ENCODE measurements at regions not wholly inside any gene's neighbourhood (a gene's known extent, or its start where the extent isn't known, plus 50 kb on each side); places are given as distances from the start of the nearest gene placed in this dataset.

GRCh38 chr3:72212396-72212795 is 427.4 kb upstream of the PROK2 start:
- DNase-seq = no peak
- Mint-ChIP-seq H3K27ac (no peak overlapping the region), H3K4me1 (ENCODE audit: low read depth) (peaks cover 6% of the 10 kb centered on the region), H3K4me3 (no peak overlapping the region), H3K9me3 (no peaks in the 10 kb centered on the region), H3K36me3 (ENCODE audit: low read depth) (no peaks in the 10 kb centered on the region), H3K27me3 (peaks cover 5% of the 10 kb centered on the region)

- no peaks in the 10 kb centered on the region for H3K9me3 Mint-ChIP-seq
- no peak for DNase-seq
- peaks cover 6% of the 10 kb centered on the region for H3K4me1 Mint-ChIP-seq (ENCODE audit: low read depth)
- no peak overlapping the region for H3K27ac Mint-ChIP-seq
- no peaks in the 10 kb centered on the region for H3K36me3 Mint-ChIP-seq (ENCODE audit: low read depth)
- no peaks in the 10 kb centered on the region for H3K27me3 Mint-ChIP-seq
- H3K4me3 Mint-ChIP-seq = no peak overlapping the region
Observed at GRCh38 chr3:72210261-72210660, 425.3 kb upstream of the PROK2 start.

GRCh38 chr3:72205297-72205826 is 420.4 kb upstream of the PROK2 start:
- no peak overlapping the region for H3K4me3 Mint-ChIP-seq
- no peak overlapping the region for H3K27ac Mint-ChIP-seq
- peaks cover 20% of the 10 kb centered on the region for H3K27me3 Mint-ChIP-seq
- H3K9me3 Mint-ChIP-seq = peaks cover 8% of the 10 kb centered on the region
- peaks cover 4% of the 10 kb centered on the region for H3K4me1 Mint-ChIP-seq (ENCODE audit: low read depth)
- no peaks in the 10 kb centered on the region for H3K36me3 Mint-ChIP-seq (ENCODE audit: low read depth)
- DNase-seq = no peak

GRCh38 chr3:72204452-72204851 is 419.5 kb upstream of the PROK2 start:
- DNase-seq = no peak
- H3K27me3 Mint-ChIP-seq = peaks cover 27% of the 10 kb centered on the region

GRCh38 chr3:72203613-72204349 is 418.8 kb upstream of the PROK2 start:
- peaks cover 17% of the 10 kb centered on the region for H3K9me3 Mint-ChIP-seq
- no peaks in the 10 kb centered on the region for H3K36me3 Mint-ChIP-seq (ENCODE audit: low read depth)
- H3K27me3 Mint-ChIP-seq = peaks cover 31% of the 10 kb centered on the region
- DNase-seq = no peak
- no peak overlapping the region for H3K27ac Mint-ChIP-seq
- H3K4me3 Mint-ChIP-seq = no peak overlapping the region
- H3K4me1 Mint-ChIP-seq (ENCODE audit: low read depth) = no peaks in the 10 kb centered on the region

More at GRCh38 chr3:72204452-72204851, 419.5 kb upstream of the PROK2 start:
- Mint-ChIP-seq H3K4me3 (no peak overlapping the region), H3K36me3 (ENCODE audit: low read depth) (no peaks in the 10 kb centered on the region), H3K4me1 (ENCODE audit: low read depth) (no peaks in the 10 kb centered on the region), H3K9me3 (peaks cover 15% of the 10 kb centered on the region), H3K27ac (no peak overlapping the region)

- Mint-ChIP-seq H3K36me3 (ENCODE audit: low read depth) (no peaks in the 10 kb centered on the region), H3K9me3 (peaks cover 17% of the 10 kb centered on the region), H3K27me3 (peaks cover 31% of the 10 kb centered on the region), H3K4me3 (no peak overlapping the region), H3K27ac (no peak overlapping the region), H3K4me1 (ENCODE audit: low read depth) (no peaks in the 10 kb centered on the region)
- DNase-seq = no peak
Observed at GRCh38 chr3:72203105-72203504, 418.2 kb upstream of the PROK2 start.

- no peak overlapping the region for H3K4me3 Mint-ChIP-seq
- peaks cover 37% of the 10 kb centered on the region for H3K27me3 Mint-ChIP-seq
- peaks cover 17% of the 10 kb centered on the region for H3K9me3 Mint-ChIP-seq
- H3K27ac Mint-ChIP-seq = no peak overlapping the region
- no peaks in the 10 kb centered on the region for H3K4me1 Mint-ChIP-seq (ENCODE audit: low read depth)
- no peaks in the 10 kb centered on the region for H3K36me3 Mint-ChIP-seq (ENCODE audit: low read depth)
- no peak for DNase-seq
Observed at GRCh38 chr3:72200332-72200731, 415.4 kb upstream of the PROK2 start.

- no peak overlapping the region for H3K27ac Mint-ChIP-seq
- no peaks in the 10 kb centered on the region for H3K36me3 Mint-ChIP-seq (ENCODE audit: low read depth)
- peaks cover 17% of the 10 kb centered on the region for H3K9me3 Mint-ChIP-seq
Observed at GRCh38 chr3:72199530-72199929, 414.6 kb upstream of the PROK2 start.

GRCh38 chr3:72196377-72196929 is 411.5 kb upstream of the PROK2 start:
- Mint-ChIP-seq H3K36me3 (ENCODE audit: low read depth) (no peaks in the 10 kb centered on the region), H3K9me3 (peaks cover 30% of the 10 kb centered on the region), H3K27ac (no peak overlapping the region), H3K27me3 (peaks cover 22% of the 10 kb centered on the region), H3K4me1 (ENCODE audit: low read depth) (no peaks in the 10 kb centered on the region), H3K4me3 (no peak overlapping the region)
- DNase-seq = no peak

More at GRCh38 chr3:72199530-72199929, 414.6 kb upstream of the PROK2 start:
- H3K4me1 Mint-ChIP-seq (ENCODE audit: low read depth) = no peaks in the 10 kb centered on the region
- peaks cover 37% of the 10 kb centered on the region for H3K27me3 Mint-ChIP-seq
- no peak overlapping the region for H3K4me3 Mint-ChIP-seq
- no peak for DNase-seq

GRCh38 chr3:72195895-72196294 is 410.9 kb upstream of the PROK2 start:
- Mint-ChIP-seq H3K27ac (no peak overlapping the region), H3K4me3 (no peak overlapping the region), H3K4me1 (ENCODE audit: low read depth) (no peaks in the 10 kb centered on the region), H3K36me3 (ENCODE audit: low read depth) (no peaks in the 10 kb centered on the region), H3K9me3 (peaks cover 28% of the 10 kb centered on the region), H3K27me3 (peaks cover 19% of the 10 kb centered on the region)
- DNase-seq = no peak

- H3K4me3 Mint-ChIP-seq = no peak overlapping the region
- H3K9me3 Mint-ChIP-seq = peaks cover 15% of the 10 kb centered on the region
- no peaks in the 10 kb centered on the region for H3K36me3 Mint-ChIP-seq (ENCODE audit: low read depth)
- peaks cover 10% of the 10 kb centered on the region for H3K27me3 Mint-ChIP-seq
- no peak for DNase-seq
- H3K27ac Mint-ChIP-seq = no peak overlapping the region
- H3K4me1 Mint-ChIP-seq (ENCODE audit: low read depth) = peaks cover 2% of the 10 kb centered on the region
Observed at GRCh38 chr3:72194458-72194857, 409.5 kb upstream of the PROK2 start.

GRCh38 chr3:72193771-72194430 is 409.0 kb upstream of the PROK2 start:
- Mint-ChIP-seq H3K4me3 (no peak overlapping the region), H3K4me1 (ENCODE audit: low read depth) (peaks cover 6% of the 10 kb centered on the region), H3K9me3 (peaks cover 13% of the 10 kb centered on the region), H3K27ac (no peak overlapping the region), H3K36me3 (ENCODE audit: low read depth) (no peaks in the 10 kb centered on the region), H3K27me3 (peaks cover 6% of the 10 kb centered on the region)
- no peak for DNase-seq

GRCh38 chr3:72192572-72192971 is 407.6 kb upstream of the PROK2 start:
- Mint-ChIP-seq H3K27me3 (peaks cover 3% of the 10 kb centered on the region), H3K36me3 (ENCODE audit: low read depth) (no peaks in the 10 kb centered on the region), H3K4me3 (no peak overlapping the region), H3K9me3 (peaks cover 13% of the 10 kb centered on the region), H3K4me1 (ENCODE audit: low read depth) (peaks cover 7% of the 10 kb centered on the region), H3K27ac (no peak overlapping the region)
- DNase-seq = no peak

GRCh38 chr3:72191209-72191960 is 406.4 kb upstream of the PROK2 start:
- peaks cover 13% of the 10 kb centered on the region for H3K9me3 Mint-ChIP-seq
- no peaks in the 10 kb centered on the region for H3K36me3 Mint-ChIP-seq (ENCODE audit: low read depth)
- H3K27ac Mint-ChIP-seq = no peak overlapping the region
- peaks cover 11% of the 10 kb centered on the region for H3K4me1 Mint-ChIP-seq (ENCODE audit: low read depth)
- H3K27me3 Mint-ChIP-seq = no peaks in the 10 kb centered on the region
- H3K4me3 Mint-ChIP-seq = no peak overlapping the region
- no peak for DNase-seq
